ENCODE measurements at regions not wholly inside any gene's neighbourhood (a gene's known extent, or its start where the extent isn't known, plus 50 kb on each side); places are given as distances from the start of the nearest gene placed in this dataset.
"Not testable (repeated sequence)": the region's sequence is repeated elsewhere in the genome, so short reads cannot be mapped to it uniquely, and the experiment has no call there.

GRCh38 chr7:156039194-156039593 lies 226.9 kb upstream of the SHH start:
- H3K4me3 ChIP-seq (ENCODE audit: low read depth, low read length), result no peak overlapping the region
- H3K9me3 ChIP-seq (ENCODE audit: severe bottlenecking), result no peaks in the 10 kb centered on the region
- no peak overlapping the region for H3K27ac ChIP-seq
- H3K36me3 ChIP-seq, result no peaks in the 10 kb centered on the region
- TF ChIP-seq CTCF (IDR thresholded peaks at IDR 0.05; ENCODE audit: low read depth, low read length), result no peak
- peaks cover 83% of the 10 kb centered on the region for H3K27me3 ChIP-seq (ENCODE audit: insufficient read depth, low read depth, severe bottlenecking)
- no peak for DNase-seq

- no peak for DNase-seq
- Histone ChIP-seq H3K27me3 (ENCODE audit: insufficient read depth, low read depth, severe bottlenecking) (peaks cover 81% of the 10 kb centered on the region), H3K9me3 (ENCODE audit: severe bottlenecking) (peaks cover under 1% of the 10 kb centered on the region), H3K36me3 (no peaks in the 10 kb centered on the region), H3K27ac (no peak overlapping the region), H3K4me3 (ENCODE audit: low read depth, low read length) (no peak overlapping the region)
- TF ChIP-seq CTCF (IDR thresholded peaks at IDR 0.05; ENCODE audit: low read depth, low read length), result no peak
Observed at GRCh38 chr7:156038345-156038744, 226.1 kb upstream of the SHH start.

GRCh38 chr7:156036153-156036552 lies 223.9 kb upstream of the SHH start:
- peaks cover 71% of the 10 kb centered on the region for H3K27me3 ChIP-seq (ENCODE audit: insufficient read depth, low read depth, severe bottlenecking)
- peaks cover 6% of the 10 kb centered on the region for H3K9me3 ChIP-seq (ENCODE audit: severe bottlenecking)
- no peak for DNase-seq
- no peak for TF ChIP-seq CTCF (IDR thresholded peaks at IDR 0.05; ENCODE audit: low read depth, low read length)
- H3K36me3 ChIP-seq, result no peaks in the 10 kb centered on the region
- no peak overlapping the region for H3K4me3 ChIP-seq (ENCODE audit: low read depth, low read length)
- no peak overlapping the region for H3K27ac ChIP-seq

- not testable (repeated sequence) for H3K36me3 ChIP-seq; H3K9me3 ChIP-seq (ENCODE audit: severe bottlenecking); DNase-seq; H3K4me3 ChIP-seq (ENCODE audit: low read depth, low read length); H3K27ac ChIP-seq
- H3K27me3 ChIP-seq (ENCODE audit: insufficient read depth, low read depth, severe bottlenecking), result peaks cover 68% of the 10 kb centered on the region
Observed at GRCh38 chr7:156035387-156035786, 223.1 kb upstream of the SHH start.

- Histone ChIP-seq H3K27ac (no peak overlapping the region), H3K9me3 (ENCODE audit: severe bottlenecking) (peaks cover 6% of the 10 kb centered on the region), H3K36me3 (no peaks in the 10 kb centered on the region), H3K4me3 (ENCODE audit: low read depth, low read length) (no peak overlapping the region), H3K27me3 (ENCODE audit: insufficient read depth, low read depth, severe bottlenecking) (peaks cover 68% of the 10 kb centered on the region)
- TF ChIP-seq CTCF (IDR thresholded peaks at IDR 0.05; ENCODE audit: low read depth, low read length), result no peak
- DNase-seq, result no peak
Observed at GRCh38 chr7:156034397-156034796, 222.1 kb upstream of the SHH start.

GRCh38 chr7:156032973-156033372 lies 220.7 kb upstream of the SHH start:
- DNase-seq, result no peak
- H3K27ac ChIP-seq, result no peak overlapping the region
- no peak for TF ChIP-seq CTCF (IDR thresholded peaks at IDR 0.05; ENCODE audit: low read depth, low read length)
- peaks cover 6% of the 10 kb centered on the region for H3K9me3 ChIP-seq (ENCODE audit: severe bottlenecking)
- peaks cover 67% of the 10 kb centered on the region for H3K27me3 ChIP-seq (ENCODE audit: insufficient read depth, low read depth, severe bottlenecking)
- H3K4me3 ChIP-seq (ENCODE audit: low read depth, low read length), result no peak overlapping the region
- no peaks in the 10 kb centered on the region for H3K36me3 ChIP-seq
